ENCODE measurements at regions not wholly inside any gene's neighbourhood (a gene's known extent, or its start where the extent isn't known, plus 50 kb on each side); places are given as distances from the start of the nearest gene placed in this dataset.
A peak's percentile ranks its signal among the peaks of the same experiment; 100 is the strongest.
"Not testable (repeated sequence)": the region's sequence is repeated elsewhere in the genome, so short reads cannot be mapped to it uniquely, and the experiment has no call there.

DNA sequence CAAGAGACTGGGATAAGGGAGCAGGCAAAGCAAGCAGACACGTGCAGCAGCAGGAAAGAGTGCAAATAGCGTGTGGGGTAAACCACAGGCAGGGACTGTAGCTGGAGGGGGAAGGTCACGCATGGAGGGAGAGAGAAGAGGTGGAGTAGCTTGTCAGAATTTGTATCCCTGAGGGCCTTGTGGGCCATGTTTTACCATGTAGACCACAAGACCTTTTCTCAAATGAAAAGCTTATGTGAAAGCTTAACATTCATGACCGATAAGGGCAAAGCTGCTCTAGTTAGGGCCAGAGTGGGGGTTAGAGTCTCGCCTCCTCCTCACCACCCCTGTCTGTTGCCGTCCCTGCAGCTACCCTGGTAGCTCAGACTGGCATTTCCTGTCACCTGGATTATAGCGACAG is 152.9 kb upstream of the E2F7 start:
- no peak for DNase-seq (ENCODE audit: low spot score)

DNA sequence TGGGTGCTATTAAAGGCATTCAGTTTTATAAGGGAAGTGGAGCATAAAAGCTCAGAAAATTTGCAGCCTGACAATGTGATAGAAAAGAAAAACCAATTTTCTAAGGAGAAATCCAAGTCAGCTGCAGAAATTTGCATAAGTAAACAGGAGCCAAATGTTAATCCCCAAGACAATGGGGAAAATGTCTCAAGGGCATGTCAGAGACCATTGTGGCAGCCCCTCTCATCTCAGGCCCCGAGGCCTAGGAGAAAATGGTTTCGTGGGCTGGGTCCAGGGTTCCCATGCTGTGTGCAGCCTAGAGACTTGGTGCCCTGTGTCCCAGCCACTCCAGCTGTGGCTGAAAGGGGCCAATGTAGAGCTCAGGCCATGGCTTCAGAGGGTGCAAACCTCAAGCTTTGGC is 150.8 kb upstream of the E2F7 start:
- DNase-seq (ENCODE audit: low spot score), result not testable (repeated sequence)

DNA sequence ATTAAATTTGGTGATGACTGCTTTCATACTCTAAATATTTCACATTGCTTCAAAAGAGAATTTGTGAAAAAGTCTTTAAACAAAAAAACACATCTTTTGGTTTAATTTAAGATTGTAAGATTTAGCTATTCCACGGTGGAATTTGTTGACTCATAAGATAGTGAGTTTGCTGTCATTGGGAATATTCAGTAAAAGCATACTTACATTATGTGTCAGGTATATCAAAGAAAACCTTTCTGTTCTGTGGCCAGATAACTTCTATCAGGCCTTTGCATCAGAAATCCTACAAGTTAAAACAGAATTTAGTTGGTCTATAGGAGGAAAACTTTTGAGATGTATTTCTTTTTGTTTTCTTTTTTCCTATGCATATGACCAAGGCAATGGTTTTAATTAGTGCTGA is 148.8 kb upstream of the E2F7 start:
- DNase-seq (ENCODE audit: low spot score), result peak; percentile 43

DNA sequence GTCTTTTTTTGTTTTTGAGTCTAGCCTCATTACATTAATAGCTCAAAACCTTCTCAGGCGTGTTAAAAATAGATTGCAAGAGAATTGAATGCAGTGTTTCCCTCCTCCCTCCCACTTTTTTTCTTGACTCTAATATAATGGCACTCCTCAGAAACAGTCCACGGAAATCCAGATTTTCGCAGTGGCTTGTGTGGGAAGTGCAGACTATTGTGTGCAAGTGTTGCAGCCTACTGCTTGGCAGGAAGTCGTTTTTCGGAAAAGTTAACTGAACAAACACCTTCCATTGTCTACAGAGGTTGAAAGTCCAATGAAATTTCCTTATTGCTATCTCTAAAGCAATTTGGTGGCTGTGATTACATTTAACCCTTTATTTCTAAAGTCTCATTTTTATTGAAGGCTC is 147.9 kb upstream of the E2F7 start:
- no peak for DNase-seq (ENCODE audit: low spot score)

DNA sequence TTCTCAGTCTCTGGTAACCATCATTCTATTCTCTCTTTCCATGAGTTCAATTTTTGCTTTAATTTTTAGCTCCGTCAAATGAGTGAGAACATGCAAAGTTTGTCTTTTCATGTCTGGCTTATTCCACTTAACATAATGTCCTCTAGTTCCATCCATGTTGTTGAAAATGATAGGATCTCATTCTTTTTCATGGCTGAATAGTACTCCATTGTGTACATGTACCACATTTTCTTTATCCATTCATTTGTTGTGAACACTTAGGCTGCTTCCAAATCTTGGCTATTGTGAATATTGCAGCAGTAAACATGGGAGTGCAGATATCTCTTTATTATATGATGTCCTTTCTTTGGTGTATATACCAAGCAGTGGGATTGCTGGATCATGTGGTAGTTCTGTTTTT is 145.4 kb upstream of the E2F7 start:
- no peak for DNase-seq (ENCODE audit: low spot score)

DNA sequence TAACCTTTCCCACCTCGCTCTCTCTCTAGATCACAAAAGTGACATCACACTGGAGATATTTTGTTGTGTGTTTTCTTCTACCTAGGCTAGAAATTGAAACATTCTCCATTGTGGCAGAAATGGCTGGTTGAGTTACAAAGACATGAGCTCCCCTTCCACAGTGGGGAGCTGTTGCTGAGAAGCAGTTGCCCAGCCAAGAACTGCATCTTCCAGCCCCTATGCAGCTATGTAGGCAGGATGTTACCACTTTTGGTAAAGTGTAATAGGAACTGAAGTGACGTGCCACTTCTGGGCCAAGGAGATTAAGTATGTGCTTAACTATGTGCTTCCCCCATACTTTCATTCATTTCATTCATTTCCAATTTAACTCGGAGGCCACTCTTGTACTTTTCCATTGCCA is 138.7 kb upstream of the E2F7 start:
- no peak for DNase-seq (ENCODE audit: low spot score)

DNA sequence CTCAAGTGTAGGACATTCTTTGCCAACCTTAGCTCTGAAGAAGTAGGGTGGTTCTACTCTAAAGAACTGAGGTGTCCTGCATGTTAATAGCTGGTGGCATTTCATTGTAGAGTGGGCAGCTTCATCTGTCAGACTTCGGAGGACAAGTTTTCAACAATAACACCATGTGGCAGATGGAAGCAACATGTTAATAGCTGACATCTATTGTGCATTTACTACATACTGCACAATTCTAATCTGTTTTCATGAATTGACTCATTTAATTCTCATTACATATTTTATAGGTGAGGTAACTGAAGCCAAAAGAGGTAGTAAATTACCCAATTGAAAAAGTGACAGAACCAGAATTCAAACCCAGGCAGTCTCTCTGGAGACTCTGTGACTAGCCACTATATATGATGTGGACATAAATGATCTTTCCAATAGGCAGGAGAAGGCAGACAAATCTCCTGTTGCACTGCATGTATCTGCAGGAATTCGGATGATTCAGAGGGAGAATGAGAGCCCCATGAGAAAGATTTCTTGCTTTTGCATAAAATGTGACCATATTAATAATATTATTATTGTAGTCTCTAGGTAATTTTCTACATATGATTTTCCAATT is 137.2 kb upstream of the E2F7 start:
- peak; percentile 6 for DNase-seq (ENCODE audit: low spot score)

DNA sequence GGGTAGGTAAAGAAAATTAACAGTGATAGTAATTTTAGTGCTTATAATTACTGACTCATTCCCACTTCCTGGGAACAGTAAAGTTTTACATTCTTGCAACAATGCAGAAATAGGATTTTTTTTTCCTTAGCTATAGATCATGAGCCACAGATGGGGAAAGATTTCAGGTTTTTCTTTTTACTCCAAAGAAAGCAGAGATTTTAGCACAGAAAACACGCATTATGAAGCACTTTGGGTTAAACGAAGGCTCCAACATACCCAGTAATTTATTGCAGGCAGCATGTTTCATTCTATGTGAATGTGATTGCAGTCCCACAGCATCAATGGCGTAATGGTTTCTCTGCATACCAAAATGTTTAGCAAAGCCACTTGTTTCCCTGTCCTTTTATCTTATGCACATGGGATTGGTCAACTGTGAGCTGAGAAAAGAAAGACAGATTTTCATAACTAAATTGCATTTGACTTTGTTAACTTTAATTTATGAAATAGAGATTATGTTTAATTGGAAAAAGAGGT is 124.6 kb upstream of the E2F7 start:
- peak; percentile 82 for DNase-seq (ENCODE audit: low spot score)

DNA sequence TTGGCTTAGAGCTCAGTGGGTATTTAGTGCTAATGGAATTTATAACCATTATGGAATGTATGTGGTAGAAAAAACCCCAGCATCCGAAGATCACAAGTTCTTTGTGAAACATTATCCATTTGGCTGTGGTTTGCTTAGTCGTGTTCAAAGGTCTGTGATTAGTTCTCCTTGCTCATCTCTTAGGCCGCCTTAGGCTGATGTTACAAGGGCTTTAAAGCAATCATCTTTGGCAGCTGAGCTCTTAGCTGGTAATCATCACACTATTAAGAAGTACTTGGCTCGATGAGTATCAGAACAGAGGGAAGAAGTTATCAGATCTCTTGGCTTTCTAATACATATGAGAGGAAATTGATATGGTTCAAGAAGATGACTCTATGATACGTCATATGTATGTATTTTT is 124.1 kb upstream of the E2F7 start:
- peak; percentile 67 for DNase-seq (ENCODE audit: low spot score)

DNA sequence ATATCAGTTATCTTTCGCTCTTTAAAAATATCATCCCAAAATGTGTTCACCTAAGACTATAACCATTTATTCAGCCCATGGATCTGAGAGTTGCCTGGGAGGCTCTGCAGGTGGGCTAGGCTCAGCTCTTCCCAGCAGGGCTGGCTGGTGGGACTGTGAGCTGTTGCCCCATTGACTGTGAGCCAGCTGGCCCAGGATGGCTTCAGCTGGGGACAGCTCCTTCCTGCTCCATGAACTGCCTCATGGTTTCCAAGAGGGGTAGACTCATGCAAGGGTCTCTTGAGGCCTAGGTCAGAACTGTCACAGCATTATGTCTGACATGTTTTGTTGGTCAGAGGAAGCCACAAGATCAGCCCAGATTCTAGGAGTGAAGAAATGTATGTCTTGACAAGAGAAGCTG is 114.1 kb upstream of the E2F7 start:
- no peak for DNase-seq (ENCODE audit: low spot score)

DNA sequence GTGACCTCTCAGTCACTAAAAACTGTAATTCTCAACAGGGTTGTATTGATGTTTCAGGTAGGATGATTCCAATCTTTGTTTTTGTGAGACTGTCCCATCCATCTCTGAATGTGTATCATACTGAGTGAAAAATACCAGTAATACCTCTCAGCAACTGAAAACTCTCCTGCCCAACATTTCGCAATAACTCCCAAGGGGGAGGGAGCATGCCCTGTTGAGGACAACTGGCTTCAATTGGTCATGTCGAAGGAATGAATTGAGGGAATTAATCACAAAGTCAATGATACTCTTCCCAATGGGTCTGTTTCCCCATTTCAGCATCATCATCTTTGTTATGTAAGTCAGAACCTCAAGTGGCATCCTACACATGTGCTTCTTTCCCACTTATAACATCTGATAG is 102.4 kb upstream of the E2F7 start:
- DNase-seq (ENCODE audit: low spot score), result no peak

DNA sequence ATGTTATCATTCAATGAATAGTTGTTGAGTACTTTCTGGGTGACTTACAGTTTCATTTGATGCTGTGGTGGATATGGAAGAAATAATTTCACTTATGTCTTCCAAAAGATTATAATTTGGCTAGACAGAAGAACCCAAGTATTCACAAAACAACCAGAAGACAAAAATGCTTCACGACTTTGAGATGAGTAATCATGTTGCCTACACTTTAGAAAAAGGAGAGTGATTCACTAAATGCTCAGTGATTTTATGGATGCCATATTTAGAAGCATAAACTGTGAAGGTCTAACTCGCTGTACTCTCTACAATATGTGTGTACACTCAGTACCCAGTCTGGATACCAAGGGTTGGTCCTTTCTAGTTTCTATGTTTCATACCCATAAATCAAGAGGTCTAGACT is 101.3 kb upstream of the E2F7 start:
- DNase-seq (ENCODE audit: low spot score), result peak; percentile 39

DNA sequence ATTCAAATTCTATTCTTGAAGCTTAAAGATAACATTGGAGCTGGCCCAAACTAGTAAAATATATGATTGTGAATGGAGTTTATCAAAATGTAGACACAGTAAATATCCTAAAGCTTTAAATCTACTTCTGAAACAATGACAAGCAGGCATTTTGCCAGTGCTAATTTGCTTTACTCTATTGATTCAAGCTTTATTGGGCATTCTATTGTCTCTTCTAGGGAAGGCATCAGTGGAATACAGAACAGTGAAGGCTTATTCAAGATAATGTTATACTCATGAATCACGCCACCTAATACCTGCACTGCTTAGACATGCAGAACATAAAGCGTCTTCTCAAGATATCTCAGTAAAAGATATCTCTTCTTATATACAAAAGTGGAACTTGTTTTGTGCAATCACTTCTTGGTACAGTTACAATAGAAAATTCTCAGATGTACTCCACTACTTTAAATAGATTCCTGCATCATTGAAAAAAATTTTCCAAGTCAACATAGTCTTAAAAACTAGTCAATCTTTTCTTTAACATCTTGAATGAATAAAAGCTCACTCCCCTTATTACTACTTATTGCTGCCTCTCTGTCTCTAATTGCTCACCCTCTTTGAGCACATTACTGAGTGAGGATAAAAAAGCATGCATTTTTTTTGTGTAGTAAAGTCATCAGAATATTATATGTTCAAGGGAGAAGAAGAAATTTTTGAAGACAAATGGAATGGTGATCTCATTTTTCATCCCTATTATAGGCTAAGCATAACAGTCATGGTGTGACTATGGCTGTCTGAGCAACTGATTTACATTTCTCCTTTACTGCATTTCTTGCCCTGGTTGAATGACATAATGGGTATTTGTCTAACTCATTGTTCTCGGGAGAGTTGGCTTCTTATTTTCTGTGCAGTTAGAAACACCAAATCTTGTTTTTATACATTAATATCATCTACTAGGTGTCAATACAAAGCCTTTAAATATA is 98.0 kb upstream of the E2F7 start:
- no peak for DNase-seq (ENCODE audit: low spot score)

DNA sequence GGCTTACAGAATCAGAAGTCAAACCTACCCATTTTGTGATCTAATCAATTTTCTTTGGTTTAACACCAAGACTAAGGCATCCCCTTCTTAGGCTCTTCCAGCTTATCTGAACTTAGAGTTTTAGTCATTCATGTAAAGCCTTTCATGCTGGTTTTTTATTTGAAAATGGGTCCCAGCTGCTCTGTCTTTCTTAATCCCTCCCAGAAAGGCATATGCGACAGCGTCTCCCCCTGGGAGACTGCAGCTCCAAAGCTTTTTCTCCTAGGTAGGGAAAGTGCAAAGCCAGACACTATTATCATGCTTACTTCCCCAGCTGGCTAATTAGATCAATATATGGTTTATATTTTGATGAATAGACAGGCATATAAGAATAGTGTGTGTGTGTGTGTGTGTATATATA is 96.6 kb upstream of the E2F7 start:
- DNase-seq (ENCODE audit: low spot score), result no peak

DNA sequence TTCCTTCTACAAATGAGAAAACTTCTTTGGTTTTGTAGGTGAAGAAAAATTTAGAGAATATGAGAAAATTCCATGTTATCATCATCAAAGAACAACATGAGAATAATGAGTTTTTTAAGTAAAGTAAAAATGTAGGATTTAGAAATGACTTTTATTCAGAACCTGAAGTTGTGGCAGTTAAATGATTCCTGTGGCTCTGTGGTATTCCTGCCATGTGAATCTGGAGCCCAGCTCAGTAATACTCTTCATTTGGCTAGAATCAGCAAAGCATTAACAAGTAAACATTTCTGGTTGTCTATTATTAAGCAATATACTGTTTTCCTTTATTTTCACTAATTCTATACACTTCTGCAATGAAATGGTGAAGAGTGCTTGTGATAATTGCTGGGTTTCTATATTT is 95.6 kb upstream of the E2F7 start:
- DNase-seq (ENCODE audit: low spot score), result peak; percentile 12

DNA sequence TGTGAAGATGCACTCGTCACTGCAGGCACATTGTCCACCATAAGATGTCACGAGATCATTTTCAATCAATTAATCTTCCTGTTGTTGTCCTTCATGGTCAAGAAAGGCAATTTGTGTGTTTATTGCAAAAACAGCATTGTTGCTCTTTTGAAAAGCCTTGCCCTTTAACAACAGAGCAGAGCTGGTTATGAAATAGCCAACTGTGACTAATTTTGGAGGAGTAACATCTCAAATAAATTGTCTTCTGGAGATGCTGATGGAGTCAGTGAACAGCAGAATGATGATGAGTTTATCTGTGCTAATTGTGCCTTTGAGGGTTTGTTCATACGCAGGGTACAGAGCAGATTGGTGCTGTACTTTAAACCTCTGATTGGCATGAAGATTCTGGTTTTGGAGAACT is 88.3 kb upstream of the E2F7 start:
- DNase-seq (ENCODE audit: low spot score), result peak; percentile 49

DNA sequence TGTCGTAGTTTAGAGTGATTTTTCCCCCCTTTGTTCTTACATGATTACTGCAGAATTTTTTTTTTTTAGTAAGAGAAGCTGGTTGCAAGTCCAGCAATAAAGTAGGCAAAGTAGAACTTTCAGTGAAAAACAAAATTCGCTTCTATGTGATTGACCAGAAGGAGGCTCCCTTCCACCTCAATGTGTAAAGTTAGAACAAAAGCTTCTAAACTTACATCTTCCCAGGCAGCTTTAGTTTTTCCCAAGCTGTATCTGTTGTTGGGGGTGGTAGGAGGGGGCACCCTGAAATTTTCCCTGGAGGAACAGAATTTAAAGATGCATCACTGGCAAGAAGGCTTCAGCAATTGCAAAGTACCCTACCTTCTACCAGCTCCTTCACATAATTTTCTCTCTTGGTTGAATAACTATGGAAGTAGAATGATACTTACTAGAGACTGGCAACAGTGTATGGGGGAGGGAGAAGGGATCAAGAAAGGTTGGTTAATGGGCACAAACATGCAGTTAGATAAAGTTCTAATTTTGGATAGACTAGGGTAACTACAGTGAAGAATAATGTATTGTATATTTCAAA is 87.3 kb upstream of the E2F7 start:
- peak; percentile 39 for DNase-seq (ENCODE audit: low spot score)

DNA sequence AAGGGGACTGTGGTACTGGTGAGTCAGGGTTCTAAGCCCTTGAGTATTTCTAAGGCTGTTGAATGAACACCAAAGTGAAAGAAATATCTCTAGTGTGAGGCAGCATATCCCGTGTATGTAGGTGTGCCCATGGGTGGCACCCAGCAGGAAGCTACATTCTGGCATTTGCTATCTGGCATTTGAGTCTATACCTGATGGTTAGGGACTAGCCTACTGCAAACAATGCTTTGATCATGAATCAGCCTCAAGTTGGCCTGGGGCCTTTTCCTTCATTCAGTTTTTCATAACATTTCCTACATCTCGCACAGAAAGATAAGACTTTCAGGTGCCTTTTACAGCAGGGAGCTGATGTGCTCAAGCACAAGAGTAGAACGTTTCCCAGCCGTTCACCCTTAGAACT is 85.7 kb upstream of the E2F7 start:
- no peak for DNase-seq (ENCODE audit: low spot score)

DNA sequence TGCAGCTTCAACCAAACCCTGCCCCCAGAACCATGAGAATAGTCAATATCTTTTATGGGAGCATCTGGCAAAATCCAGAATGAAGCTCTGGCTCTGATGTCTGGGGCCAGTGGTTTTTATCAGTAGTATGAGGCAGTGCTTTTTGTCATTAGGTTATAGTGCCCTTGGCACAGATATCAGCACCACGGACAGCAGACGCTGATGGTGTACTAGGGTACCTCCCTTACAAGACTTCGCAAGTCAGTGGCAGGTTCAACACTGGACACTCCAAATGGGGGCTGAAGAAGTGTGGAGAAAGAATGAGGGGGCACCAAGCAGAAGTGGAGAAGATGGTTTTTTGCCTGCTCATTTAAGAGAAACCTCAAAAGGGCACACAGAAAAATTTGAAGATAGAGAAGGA is 68.2 kb upstream of the E2F7 start:
- DNase-seq (ENCODE audit: low spot score), result peak; percentile 51

DNA sequence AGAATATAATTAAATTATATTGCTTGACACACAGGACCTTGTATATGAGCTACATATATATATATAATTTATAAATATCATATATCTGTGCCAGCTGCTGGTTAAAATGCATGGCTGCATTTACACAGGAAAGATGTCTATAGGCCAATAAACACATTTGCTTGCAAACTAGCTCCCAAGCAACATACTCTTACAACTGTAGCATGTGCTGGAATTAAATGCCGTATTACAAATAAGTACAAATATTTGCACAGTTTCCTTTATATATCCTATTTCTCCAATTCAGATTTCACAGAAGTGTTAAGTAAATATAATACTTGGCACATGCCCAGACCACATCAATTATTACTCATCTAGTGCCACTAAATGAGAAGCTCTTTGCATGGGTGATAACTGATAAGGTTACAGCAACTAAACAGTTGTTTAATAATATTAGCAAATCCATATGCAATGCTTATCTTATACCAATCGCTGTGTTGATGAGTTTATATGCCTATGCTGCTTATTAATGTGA is 66.7 kb upstream of the E2F7 start:
- no peak for DNase-seq (ENCODE audit: low spot score)

DNA sequence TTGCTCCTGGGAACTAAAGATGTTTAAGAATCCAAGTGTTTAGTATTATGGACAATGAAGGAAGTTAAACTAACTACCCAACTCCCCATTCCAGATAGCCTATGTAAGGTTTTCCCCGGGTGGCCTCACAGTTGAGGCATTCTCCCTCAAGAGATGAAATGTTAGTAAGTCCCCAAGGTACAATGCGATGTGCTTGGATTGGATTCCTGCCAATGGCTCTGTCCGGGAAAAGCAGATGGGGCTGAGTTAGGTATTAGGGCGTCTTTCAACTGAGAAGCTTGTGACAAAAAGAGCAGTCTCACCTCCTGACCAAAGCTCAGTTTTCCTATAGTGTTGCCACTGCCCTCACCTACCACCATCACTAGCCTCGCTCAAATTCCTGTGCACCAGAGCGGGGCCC is 64.8 kb upstream of the E2F7 start:
- no peak for DNase-seq (ENCODE audit: low spot score)

DNA sequence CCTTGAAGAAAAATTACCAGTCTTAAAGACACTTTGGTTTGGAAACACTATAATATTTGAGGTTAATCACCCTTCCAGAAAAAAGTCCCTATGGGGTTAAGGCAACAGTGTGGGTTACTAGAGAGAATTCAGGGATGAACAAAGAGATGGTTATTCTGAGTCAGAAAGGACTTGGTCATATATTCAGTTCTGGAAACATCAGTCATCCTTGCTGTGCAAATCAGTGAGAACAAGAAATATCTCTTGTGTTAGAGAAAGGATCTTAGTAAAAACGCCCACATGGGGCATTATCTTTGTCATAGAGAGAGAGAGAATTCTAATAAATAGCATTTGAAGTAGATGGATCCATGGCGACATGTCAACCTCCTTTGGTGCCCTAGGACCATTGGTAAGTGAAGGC is 59.4 kb upstream of the E2F7 start:
- DNase-seq (ENCODE audit: low spot score), result peak; percentile 20

DNA sequence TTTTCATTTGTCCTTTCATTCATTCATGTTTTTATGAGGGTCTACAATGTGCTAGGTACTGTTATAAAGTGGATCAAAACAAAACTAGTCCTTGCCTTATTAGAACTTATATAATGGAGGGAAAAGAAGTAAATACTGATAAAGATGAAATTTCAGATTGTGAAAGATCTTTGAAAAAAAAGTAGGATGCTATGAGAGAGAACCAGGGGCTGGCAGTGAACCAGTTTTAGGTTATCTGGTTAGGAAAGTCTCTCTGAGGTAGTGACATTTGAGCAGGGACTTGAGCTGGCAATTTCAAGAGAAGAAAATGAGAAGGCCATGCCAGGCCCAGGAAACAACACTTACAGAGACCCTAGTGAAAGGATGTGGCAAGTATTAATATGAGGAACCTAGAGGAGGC is 57.3 kb upstream of the E2F7 start:
- no peak for DNase-seq (ENCODE audit: low spot score)
